DOHH2 (cell line): ENCODE measurements at regions not wholly inside any gene's neighbourhood (a gene's known extent, or its start where the extent isn't known, plus 50 kb on each side); places are given as distances from the start of the nearest gene placed in this dataset.

ENCODE experiments used
- H3F3A ChIP-seq: fragments of 200-600 bp; sonication (generic), shearing (Covaris generic); 2 replicates; pipeline ENCODE4 v1.6.0; 2016; ENCODE audit warnings: antibody characterized with exemption, mild to moderate bottlenecking; ENCODE audit not compliant: control insufficient read depth, insufficient read depth
- H3K27ac ChIP-seq: fragments of 200-600 bp; sonication (generic); 2 replicates; pipeline ENCODE4 v1.5.1; 2014; ENCODE audit warnings: low read depth, mild to moderate bottlenecking, low read length, moderate library complexity
- H3K27me3 ChIP-seq: fragments of 200-600 bp; sonication (generic); 2 replicates; pipeline ENCODE4 v1.6.1; 2014; ENCODE audit warnings: mild to moderate bottlenecking, low read length, mixed read lengths; ENCODE audit not compliant: control insufficient read depth
- H3K36me3 ChIP-seq: fragments of 200-600 bp; sonication (generic); 2 replicates; pipeline ENCODE4 v1.6.1; 2014; ENCODE audit warnings: mild to moderate bottlenecking, low read length, moderate library complexity, mixed read lengths; ENCODE audit not compliant: control insufficient read depth
- H3K4me1 ChIP-seq: fragments of 200-600 bp; sonication (generic); 2 replicates; pipeline ENCODE4 v1.6.1; 2014; ENCODE audit warnings: mild to moderate bottlenecking, low read length, mixed read lengths; ENCODE audit not compliant: control insufficient read depth
- H3K4me2 ChIP-seq: fragments of 200-600 bp; sonication (generic); 2 replicates; pipeline ENCODE4 v1.6.0; 2014; ENCODE audit warnings: mild to moderate bottlenecking, low read length, moderate library complexity
- H3K4me3 ChIP-seq: fragments of 200-600 bp; sonication (generic); 2 replicates; pipeline ENCODE4 v1.5.1; 2014; ENCODE audit warnings: mild to moderate bottlenecking, low read length, mixed read lengths
- H3K79me2 ChIP-seq: fragments of 200-600 bp; sonication (generic); 2 replicates; pipeline ENCODE4 v1.6.1; 2014; ENCODE audit warnings: mild to moderate bottlenecking, low read length, mixed read lengths; ENCODE audit not compliant: control insufficient read depth
- H3K9me2 ChIP-seq: fragments of 200-600 bp; sonication (generic); replicated peaks from 2 replicates; pipeline ENCODE4 v1.6.1; 2014; ENCODE audit warnings: mild to moderate bottlenecking, low read length, mixed read lengths; ENCODE audit not compliant: control insufficient read depth
- H3K9me3 ChIP-seq: fragments of 200-600 bp; sonication (generic); 2 replicates; pipeline ENCODE4 v1.6.1; 2014; ENCODE audit warnings: antibody characterized with exemption, low read length, mixed read lengths; ENCODE audit not compliant: control insufficient read depth, insufficient read depth
- H4K20me1 ChIP-seq: fragments of 200-600 bp; sonication (generic); 2 replicates; pipeline ENCODE4 v1.6.0; 2014; ENCODE audit warnings: low read depth, mild to moderate bottlenecking, antibody characterized with exemption, low read length, moderate library complexity; ENCODE audit not compliant: control insufficient read depth, insufficient read depth
- CTCF ChIP-seq: fragments of 200-600 bp; sonication (generic); IDR thresholded peaks from one replicate; pipeline ENCODE4 v1.5.1; 2014; ENCODE audit warnings: antibody characterized with exemption, mild to moderate bottlenecking, low read depth, low read length; ENCODE audit not compliant: poor library complexity, severe bottlenecking
- EZH2phosphoT487 ChIP-seq: fragments of 200-600 bp; sonication (generic); IDR thresholded peaks from 2 replicates; pipeline ENCODE4 v1.6.1; 2017; ENCODE audit warnings: borderline replicate concordance, mild to moderate bottlenecking, antibody characterized with exemption, low read length, moderate library complexity, mixed read lengths

GRCh38 chr2:56483081-56483480 is 299.3 kb downstream of the CCDC85A start:
- Histone ChIP-seq H3K9me2 (no peaks in the 10 kb centered on the region), H3K4me2 (no peak overlapping the region), H3K4me1 (no peaks in the 10 kb centered on the region), H3F3A (no peaks in the 10 kb centered on the region), H3K4me3 (no peak overlapping the region), H4K20me1 (no peaks in the 10 kb centered on the region), H3K27me3 (no peaks in the 10 kb centered on the region), H3K27ac (no peak overlapping the region), H3K36me3 (no peaks in the 10 kb centered on the region), H3K9me3 (no peaks in the 10 kb centered on the region), H3K79me2 (no peaks in the 10 kb centered on the region)
- TF ChIP-seq EZH2phosphoT487 = no peak
- no peak for TF ChIP-seq CTCF

- no peaks in the 10 kb centered on the region for H3K4me1 ChIP-seq
- no peaks in the 10 kb centered on the region for H3K9me2 ChIP-seq
- H3K4me3 ChIP-seq = no peak overlapping the region
- H3K27ac ChIP-seq = no peak overlapping the region
- H3F3A ChIP-seq = no peaks in the 10 kb centered on the region
- H3K4me2 ChIP-seq = no peak overlapping the region
- H3K27me3 ChIP-seq = no peaks in the 10 kb centered on the region
- H3K9me3 ChIP-seq = no peaks in the 10 kb centered on the region
- no peaks in the 10 kb centered on the region for H4K20me1 ChIP-seq
- H3K79me2 ChIP-seq = no peaks in the 10 kb centered on the region
- H3K36me3 ChIP-seq = no peaks in the 10 kb centered on the region
- TF ChIP-seq EZH2phosphoT487 = no peak
- TF ChIP-seq CTCF = no peak
Measured at GRCh38 chr2:56484906-56485305, 301.1 kb downstream of the CCDC85A start.

GRCh38 chr2:56500317-56500716 is 316.5 kb downstream of the CCDC85A start:
- no peaks in the 10 kb centered on the region for H3K79me2 ChIP-seq
- H3K4me3 ChIP-seq = no peak overlapping the region
- H3K4me1 ChIP-seq = no peaks in the 10 kb centered on the region
- no peaks in the 10 kb centered on the region for H3F3A ChIP-seq
- no peaks in the 10 kb centered on the region for H4K20me1 ChIP-seq
- no peaks in the 10 kb centered on the region for H3K36me3 ChIP-seq
- H3K4me2 ChIP-seq = no peak overlapping the region
- no peak overlapping the region for H3K27ac ChIP-seq
- H3K27me3 ChIP-seq = no peaks in the 10 kb centered on the region
- no peaks in the 10 kb centered on the region for H3K9me3 ChIP-seq
- no peaks in the 10 kb centered on the region for H3K9me2 ChIP-seq
- TF ChIP-seq EZH2phosphoT487 (no peak), CTCF (no peak)

GRCh38 chr2:56502616-56503015 is 318.8 kb downstream of the CCDC85A start:
- Histone ChIP-seq H3K79me2 (no peaks in the 10 kb centered on the region), H3K4me2 (no peak overlapping the region), H3K4me1 (peaks cover 9% of the 10 kb centered on the region), H4K20me1 (no peaks in the 10 kb centered on the region), H3K4me3 (no peak overlapping the region), H3K27ac (no peak overlapping the region), H3F3A (no peaks in the 10 kb centered on the region), H3K36me3 (no peaks in the 10 kb centered on the region), H3K27me3 (no peaks in the 10 kb centered on the region), H3K9me3 (peaks cover 3% of the 10 kb centered on the region; the same call in 1 of the 2 replicates), H3K9me2 (no peaks in the 10 kb centered on the region)
- TF ChIP-seq EZH2phosphoT487 = no peak
- no peak for TF ChIP-seq CTCF
